ENCODE measurements at regions not wholly inside any gene's neighbourhood (a gene's known extent, or its start where the extent isn't known, plus 50 kb on each side); places are given as distances from the start of the nearest gene placed in this dataset.
"Not testable (repeated sequence)": the region's sequence is repeated elsewhere in the genome, so short reads cannot be mapped to it uniquely, and the experiment has no call there.

DNA sequence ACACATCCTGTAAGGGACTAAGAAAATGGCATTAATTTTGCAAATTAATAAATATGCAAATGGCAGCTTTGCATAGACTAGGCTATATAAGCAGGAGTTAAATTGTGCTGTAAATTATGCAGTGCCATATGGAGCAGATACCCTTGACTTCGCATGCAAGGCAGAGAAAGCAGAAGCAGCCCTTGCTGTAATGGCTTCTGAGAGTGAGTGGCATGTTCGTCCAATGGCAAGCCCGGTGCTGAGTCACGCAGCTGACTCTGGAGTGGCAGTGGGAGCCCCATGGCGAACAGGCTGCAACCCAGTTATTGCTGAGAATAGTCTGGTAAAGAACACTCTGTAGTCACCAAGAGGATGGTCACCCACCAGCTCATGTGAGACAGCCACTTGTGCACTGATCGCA is 1186.5 kb downstream of the TYW1 start:
- Histone ChIP-seq H3K4me3 (no peak overlapping the region), H3K9me3 (peaks cover 0 to 7% (median 0%) of the 10 kb centered on the region in 4 donors), H3K36me3 (no peaks in the 10 kb centered on the region), H3K4me1 (no peaks in the 10 kb centered on the region), H3K27ac (no peak overlapping the region), H3K27me3 (no peaks in the 10 kb centered on the region)
- no peak for DNase-seq
- WGBS, 2 donors: 89 to 91% methylated on average over 6 of the region's 6 CpGs
- TF ChIP-seq EP300 (IDR thresholded peaks at IDR 0.05) (no peak), CTCF (IDR thresholded peaks at IDR 0.05) (no peak), POLR2AphosphoS5 (IDR thresholded peaks at IDR 0.05) (no peak), POLR2A (IDR thresholded peaks at IDR 0.05) (no peak)
- intact Hi-C loops (cut with DNase I): no loop called here

DNA sequence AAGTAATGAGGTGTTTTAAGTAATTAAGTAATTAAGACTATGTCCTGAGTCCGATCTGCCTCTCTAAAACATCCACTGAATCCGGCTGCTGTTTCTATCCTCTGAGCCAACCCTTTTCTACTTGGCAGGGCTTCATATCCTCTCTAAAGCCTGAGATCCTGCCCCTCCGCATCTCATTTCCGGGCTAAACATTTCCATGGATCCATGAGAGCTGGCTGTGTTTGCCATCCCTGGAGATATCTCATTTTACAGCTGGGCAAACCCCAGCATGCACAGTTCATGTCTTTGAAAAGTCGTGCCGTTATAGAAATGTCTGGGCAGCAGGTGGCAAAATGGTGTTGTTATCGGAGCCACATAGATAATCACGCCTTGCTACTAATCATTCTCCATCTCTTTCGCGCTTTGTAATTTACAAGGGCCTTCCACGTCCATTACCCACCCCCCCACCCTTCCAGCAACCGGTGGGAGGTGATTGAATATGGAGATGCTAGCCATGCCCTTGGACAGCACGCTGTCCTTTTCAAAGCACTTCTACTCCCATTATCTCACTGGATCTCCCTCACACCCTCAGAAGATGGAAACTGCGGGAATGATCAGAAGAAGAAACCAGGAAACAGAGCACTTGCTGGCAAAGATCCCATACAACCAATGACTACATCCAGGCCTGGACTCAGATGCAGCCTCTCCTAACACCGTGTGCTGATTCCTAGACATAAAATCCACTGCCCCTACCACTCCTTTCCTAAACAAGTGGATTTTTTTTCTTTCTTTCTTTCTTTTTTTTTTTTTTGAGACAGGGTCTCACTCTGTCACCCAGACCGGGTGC is 1189.2 kb downstream of the TYW1 start:
- Histone ChIP-seq H3K9me3 (peaks cover 0 to 7% (median 0%) of the 10 kb centered on the region in 4 donors), H3K27me3 (no peaks in the 10 kb centered on the region), H3K4me1 (no peaks in the 10 kb centered on the region), H3K27ac (no peak overlapping the region), H3K4me3 (no peak overlapping the region), H3K36me3 (no peaks in the 10 kb centered on the region)
- no peak for DNase-seq
- intact Hi-C loops (cut with DNase I): no loop called here
- TF ChIP-seq EP300 (IDR thresholded peaks at IDR 0.05) (no peak), CTCF (IDR thresholded peaks at IDR 0.05) (no peak), POLR2A (IDR thresholded peaks at IDR 0.05) (no peak), POLR2AphosphoS5 (IDR thresholded peaks at IDR 0.05) (no peak)
- WGBS, 2 donors: 71 to 80% methylated on average over 16 of the region's 16 CpGs

DNA sequence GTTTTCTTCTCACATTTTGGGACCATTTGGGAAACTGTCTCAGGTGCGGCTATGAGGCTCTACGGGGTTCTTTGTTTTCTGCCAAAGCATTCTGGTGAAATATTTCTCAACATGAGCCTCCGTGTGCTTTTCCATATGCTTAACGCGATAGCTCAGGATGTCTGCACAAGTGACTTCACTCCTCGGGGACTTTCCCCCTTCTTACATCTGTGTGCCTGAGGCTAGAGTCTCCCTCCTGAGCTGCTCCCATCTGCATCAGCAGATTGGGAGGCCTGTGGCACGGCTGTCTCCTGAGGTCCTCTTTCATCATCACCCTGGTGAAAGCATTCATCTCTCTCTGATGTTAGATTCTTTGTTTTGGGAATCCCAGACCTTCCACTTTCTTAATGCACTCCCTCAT is 1190.9 kb downstream of the TYW1 start:
- H3K27me3 ChIP-seq: no peaks in the 10 kb centered on the region
- TF ChIP-seq EP300 (IDR thresholded peaks at IDR 0.05) (no peak), POLR2AphosphoS5 (IDR thresholded peaks at IDR 0.05) (no peak), CTCF (IDR thresholded peaks at IDR 0.05) (no peak), POLR2A (IDR thresholded peaks at IDR 0.05) (no peak)
- H3K9me3 ChIP-seq: peaks cover 0 to 7% (median 0%) of the 10 kb centered on the region in 4 donors
- 82 to 84% methylated on average over 7 of the region's 7 CpGs for WGBS, 2 donors
- no peaks in the 10 kb centered on the region for H3K4me1 ChIP-seq
- H3K4me3 ChIP-seq: no peak overlapping the region
- H3K36me3 ChIP-seq: no peaks in the 10 kb centered on the region
- intact Hi-C loops (cut with DNase I): no loop called here
- no peak for DNase-seq
- no peak overlapping the region for H3K27ac ChIP-seq

- WGBS, 2 donors: 82 to 83% methylated on average over 5 of the region's 5 CpGs
- intact Hi-C loops (cut with DNase I): no loop called here
- no peak for DNase-seq
These were observed 1196.3 kb downstream of the TYW1 start for GRCh38 chr7:68192941-68193340.

GRCh38 chr7:68195642-68196041 is 1199.0 kb downstream of the TYW1 start:
- H3K4me1 ChIP-seq; H3K27ac ChIP-seq; H3K36me3 ChIP-seq; DNase-seq; H3K9me3 ChIP-seq; H3K4me3 ChIP-seq; intact Hi-C loops (cut with DNase I); H3K27me3 ChIP-seq: not testable (repeated sequence)
- 66 to 91% methylated on average over 2 of the region's 2 CpGs for WGBS, 2 donors

More at GRCh38 chr7:68192941-68193340, 1196.3 kb downstream of the TYW1 start:
- no peak overlapping the region for H3K4me3 ChIP-seq
- H3K27ac ChIP-seq: no peak overlapping the region
- TF ChIP-seq CTCF (IDR thresholded peaks at IDR 0.05) (no peak), POLR2AphosphoS5 (IDR thresholded peaks at IDR 0.05) (no peak), POLR2A (IDR thresholded peaks at IDR 0.05) (no peak), EP300 (IDR thresholded peaks at IDR 0.05) (no peak)
- H3K9me3 ChIP-seq: peaks cover 0 to 3% (median 0%) of the 10 kb centered on the region in 4 donors
- H3K4me1 ChIP-seq: no peaks in the 10 kb centered on the region
- no peaks in the 10 kb centered on the region for H3K36me3 ChIP-seq
- no peaks in the 10 kb centered on the region for H3K27me3 ChIP-seq
